Upper lobe of right lung (tissue), 1 donor: ENCODE measurements at regions not wholly inside any gene's neighbourhood (a gene's known extent, or its start where the extent isn't known, plus 50 kb on each side); places are given as distances from the start of the nearest gene placed in this dataset.

Experiments
- ATAC-seq: fragments of 200-7000 bp; cut with Tn5 transposase; one replicate; pipeline ENCODE4 v1.9.1; 2020; ENCODE audit warnings: mild to moderate bottlenecking, moderate library complexity
- DNase-seq: peaks from one replicate; pipeline ENCODE4 v3.0.0-alpha.2; 2020
- H3K27ac ChIP-seq: fragments of 200-600 bp; one replicate; pipeline ENCODE4 v1.8.0; 2022
- H3K27me3 ChIP-seq: fragments of 200-600 bp; one replicate; pipeline ENCODE4 v1.8.0; 2022; ENCODE audit warnings: mild to moderate bottlenecking
- H3K36me3 ChIP-seq: fragments of 200-600 bp; one replicate; pipeline ENCODE4 v1.8.0; 2022
- H3K4me1 ChIP-seq: fragments of 200-600 bp; one replicate; pipeline ENCODE4 v1.8.0; 2022
- H3K4me3 ChIP-seq: fragments of 200-600 bp; one replicate; pipeline ENCODE4 v1.8.0; 2022; ENCODE audit warnings: mild to moderate bottlenecking
- H3K9me3 ChIP-seq: fragments of 200-600 bp; one replicate; pipeline ENCODE4 v1.8.0; 2022
- intact Hi-C: fragments of 100-400 bp; cut with DNase I; formaldehyde crosslinking; loops from one replicate; pipeline ENCODE4 v1.11.0; 2022
- TF ChIP-seq, protein P1 (sequence below): fragments of 200-600 bp; IDR thresholded peaks from one replicate; pipeline ENCODE4 v1.8.0; 2022; ENCODE audit warnings: antibody characterized with exemption
- donor health status: DM: no; HTN: yes; CAD: no; lungs with severe emphysema.

DNA sequence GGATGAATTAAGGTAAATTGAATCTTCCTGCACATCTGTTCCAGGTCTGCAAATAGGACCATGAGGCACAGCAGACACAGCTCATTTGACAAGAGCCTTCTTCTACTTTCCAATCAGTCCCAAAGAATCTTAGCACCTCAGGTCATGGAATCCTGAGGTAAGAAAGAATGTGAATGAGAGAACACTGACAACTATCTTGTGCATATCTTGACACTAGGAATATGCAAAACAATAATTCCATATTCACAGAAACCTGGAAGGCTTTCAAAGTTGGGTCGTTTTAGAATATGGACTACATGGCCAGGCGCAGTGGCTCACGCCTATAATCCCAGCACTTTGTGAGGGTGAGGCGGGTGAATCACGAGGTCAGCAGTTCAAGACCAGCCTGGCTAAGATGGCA is 1009.4 kb upstream of the GOT2 start:
- no peak for ATAC-seq
- TF ChIP-seq, protein P1, sequence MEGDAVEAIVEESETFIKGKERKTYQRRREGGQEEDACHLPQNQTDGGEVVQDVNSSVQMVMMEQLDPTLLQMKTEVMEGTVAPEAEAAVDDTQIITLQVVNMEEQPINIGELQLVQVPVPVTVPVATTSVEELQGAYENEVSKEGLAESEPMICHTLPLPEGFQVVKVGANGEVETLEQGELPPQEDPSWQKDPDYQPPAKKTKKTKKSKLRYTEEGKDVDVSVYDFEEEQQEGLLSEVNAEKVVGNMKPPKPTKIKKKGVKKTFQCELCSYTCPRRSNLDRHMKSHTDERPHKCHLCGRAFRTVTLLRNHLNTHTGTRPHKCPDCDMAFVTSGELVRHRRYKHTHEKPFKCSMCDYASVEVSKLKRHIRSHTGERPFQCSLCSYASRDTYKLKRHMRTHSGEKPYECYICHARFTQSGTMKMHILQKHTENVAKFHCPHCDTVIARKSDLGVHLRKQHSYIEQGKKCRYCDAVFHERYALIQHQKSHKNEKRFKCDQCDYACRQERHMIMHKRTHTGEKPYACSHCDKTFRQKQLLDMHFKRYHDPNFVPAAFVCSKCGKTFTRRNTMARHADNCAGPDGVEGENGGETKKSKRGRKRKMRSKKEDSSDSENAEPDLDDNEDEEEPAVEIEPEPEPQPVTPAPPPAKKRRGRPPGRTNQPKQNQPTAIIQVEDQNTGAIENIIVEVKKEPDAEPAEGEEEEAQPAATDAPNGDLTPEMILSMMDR = no peak

DNA sequence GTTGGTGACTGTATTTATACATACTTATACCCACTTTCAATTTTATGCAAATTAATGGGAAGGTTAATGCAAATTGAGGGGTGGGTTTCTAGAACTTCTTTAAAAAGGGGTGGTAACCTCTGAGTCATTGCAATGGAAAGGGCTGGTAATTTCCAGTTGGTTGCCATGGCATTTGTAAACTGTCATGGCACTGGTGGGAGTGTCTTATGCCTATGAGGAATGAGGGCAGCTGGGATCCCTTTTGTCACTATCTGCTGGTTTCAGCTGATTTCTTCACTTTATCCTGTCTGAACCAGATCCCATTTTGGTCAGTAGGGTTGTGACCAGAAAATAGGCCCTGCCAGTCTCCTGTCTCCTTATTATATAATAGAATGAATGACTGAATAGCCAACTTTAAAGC is 1006.7 kb upstream of the GOT2 start:
- Histone ChIP-seq H3K9me3 (no peaks in the 10 kb centered on the region), H3K4me1 (no peaks in the 10 kb centered on the region), H3K4me3 (no peak overlapping the region), H3K27ac (no peak overlapping the region), H3K27me3 (no peaks in the 10 kb centered on the region), H3K36me3 (no peaks in the 10 kb centered on the region)
- intact Hi-C loops = no loop called here
- no peak for DNase-seq
- TF ChIP-seq, protein P1 = no peak
- no peak for ATAC-seq

More for the DNA sequence above, 1009.4 kb upstream of the GOT2 start:
- Histone ChIP-seq H3K9me3 (no peaks in the 10 kb centered on the region), H3K36me3 (no peaks in the 10 kb centered on the region), H3K27me3 (no peaks in the 10 kb centered on the region), H3K27ac (no peak overlapping the region), H3K4me3 (no peak overlapping the region), H3K4me1 (no peaks in the 10 kb centered on the region)
- intact Hi-C loops = no loop called here
- no peak for DNase-seq

DNA sequence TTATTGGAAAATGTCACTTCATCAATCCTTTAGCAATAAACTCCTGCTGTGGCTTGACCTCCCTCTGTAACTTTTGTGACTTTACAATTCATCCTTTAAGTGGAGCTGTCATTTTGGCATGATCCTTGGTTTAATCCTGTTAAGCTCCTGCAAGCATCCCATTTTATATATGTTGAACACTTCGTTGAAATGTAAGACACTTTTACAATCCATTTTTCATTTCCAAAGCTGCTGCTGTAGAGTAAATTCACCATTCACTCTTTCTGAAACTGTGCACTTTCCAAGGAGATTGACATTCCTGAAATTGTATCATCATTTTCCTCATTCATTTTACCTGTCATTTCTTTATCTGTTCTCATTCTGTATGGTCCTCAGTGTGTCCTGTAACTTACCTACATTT is 1003.2 kb upstream of the GOT2 start:
- no peak overlapping the region for H3K27ac ChIP-seq
- no peaks in the 10 kb centered on the region for H3K27me3 ChIP-seq
- intact Hi-C loops = no loop called here
- no peak overlapping the region for H3K4me3 ChIP-seq
- no peak for ATAC-seq
- TF ChIP-seq, protein P1 = no peak
- H3K4me1 ChIP-seq = no peaks in the 10 kb centered on the region
- H3K9me3 ChIP-seq = no peaks in the 10 kb centered on the region
- DNase-seq = no peak
- no peaks in the 10 kb centered on the region for H3K36me3 ChIP-seq

DNA sequence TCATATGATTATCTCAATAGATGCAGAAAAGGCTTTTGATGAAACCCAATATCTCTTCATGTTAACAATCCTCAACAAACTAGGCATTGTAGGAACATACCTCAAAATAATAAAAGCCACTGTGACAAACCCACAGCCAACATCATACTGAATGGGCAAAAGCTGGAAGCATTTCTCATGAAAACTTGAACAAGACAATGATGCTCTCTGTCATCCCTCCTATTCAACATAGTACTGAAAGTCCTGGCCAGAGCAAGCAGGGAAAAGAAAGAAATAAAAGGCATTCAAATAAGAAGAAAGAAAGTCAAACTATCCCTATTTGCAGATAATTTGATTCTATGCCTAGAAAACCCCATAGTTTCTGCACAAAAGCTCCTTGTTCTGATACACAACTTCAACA is 999.2 kb upstream of the GOT2 start:
- H3K9me3 ChIP-seq = no peaks in the 10 kb centered on the region
- intact Hi-C loops = no loop called here
- no peak for DNase-seq

DNA sequence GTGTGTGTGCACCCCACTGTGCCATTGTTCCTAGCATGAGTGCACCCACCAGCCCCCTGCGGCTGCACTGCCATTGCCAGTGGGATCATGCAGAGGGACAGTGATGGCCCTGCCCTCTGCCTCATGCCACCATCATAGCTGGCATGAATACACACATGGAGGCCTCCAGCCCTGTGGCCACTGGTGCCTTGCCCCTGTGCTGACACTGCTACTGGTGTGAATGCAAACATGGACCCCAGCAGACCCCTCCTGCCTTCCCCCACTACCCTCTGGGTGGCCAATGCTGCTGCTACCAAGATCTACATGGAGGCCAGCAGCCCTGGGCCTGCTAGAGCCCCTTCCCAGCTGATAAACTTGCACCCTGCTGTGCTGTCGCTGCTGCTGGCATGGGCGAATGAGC is 995.5 kb upstream of the GOT2 start:
- intact Hi-C loops = no loop called here
- no peak overlapping the region for H3K27ac ChIP-seq
- H3K4me1 ChIP-seq = no peaks in the 10 kb centered on the region
- ATAC-seq = peak; percentile 36
- DNase-seq = no peak
- no peaks in the 10 kb centered on the region for H3K27me3 ChIP-seq
- TF ChIP-seq, protein P1 = no peak
- no peaks in the 10 kb centered on the region for H3K9me3 ChIP-seq
- H3K4me3 ChIP-seq = no peak overlapping the region
- no peaks in the 10 kb centered on the region for H3K36me3 ChIP-seq

More for the DNA sequence above, 999.2 kb upstream of the GOT2 start:
- ATAC-seq = no peak
- Histone ChIP-seq H3K36me3 (no peaks in the 10 kb centered on the region), H3K4me1 (no peaks in the 10 kb centered on the region), H3K27me3 (no peaks in the 10 kb centered on the region), H3K4me3 (no peak overlapping the region), H3K27ac (no peak overlapping the region)
- TF ChIP-seq, protein P1 = no peak

DNA sequence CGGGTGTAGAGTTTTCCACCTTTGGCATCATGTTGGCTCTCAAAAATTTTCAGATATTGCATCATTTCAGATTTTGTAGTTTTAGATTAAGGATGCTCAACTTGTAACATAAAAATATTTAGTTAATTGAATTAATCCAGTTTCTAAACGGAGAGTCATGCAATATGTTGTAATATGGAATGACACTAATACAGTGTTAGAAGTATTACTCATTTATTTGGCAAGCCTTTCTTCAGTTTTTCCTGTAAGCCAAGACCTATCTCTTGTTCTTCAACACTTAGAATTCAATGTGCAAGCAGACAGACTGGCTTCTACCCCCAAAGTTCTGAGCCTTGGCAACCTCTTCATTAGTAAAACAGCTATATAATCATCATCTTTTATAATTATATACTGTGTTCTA is 985.0 kb upstream of the GOT2 start:
- H3K27me3 ChIP-seq = no peaks in the 10 kb centered on the region
- ATAC-seq (no peak), DNase-seq (no peak)
- no peaks in the 10 kb centered on the region for H3K9me3 ChIP-seq
- intact Hi-C loops = no loop called here
- H3K36me3 ChIP-seq = no peaks in the 10 kb centered on the region
- TF ChIP-seq, protein P1 = no peak
- H3K4me1 ChIP-seq = no peaks in the 10 kb centered on the region
- H3K27ac ChIP-seq = no peak overlapping the region
- no peak overlapping the region for H3K4me3 ChIP-seq
